Keratinocyte (primary cell): ENCODE measurements at regions not wholly inside any gene's neighbourhood (a gene's known extent, or its start where the extent isn't known, plus 50 kb on each side); places are given as distances from the start of the nearest gene placed in this dataset.

ENCODE experiments used
- DNase-seq: peaks from one replicate; pipeline ENCODE4 v3.0.0-alpha.2; 2011; ENCODE audit warnings: low read depth, missing footprints, low spot score
- FAIRE-seq: peaks from 2 replicates; lab custom pipeline; 2011; peaks lifted over from hg19 to GRCh38; lab: Jason Lieb, UNC
- H2AFZ ChIP-seq: 2 replicates; pipeline ENCODE4 v1.6.0; 2012; ENCODE audit warnings: low read length, control low read depth, inconsistent platforms; ENCODE audit not compliant: control insufficient read depth
- H3K27ac ChIP-seq: 2 replicates; pipeline ENCODE4 v1.5.1; 2011; ENCODE audit warnings: low read length; ENCODE audit not compliant: control insufficient read depth, insufficient read depth
- H3K27me3 ChIP-seq: 3 replicates; pipeline ENCODE4 v1.6.0; 2011; ENCODE audit warnings: low read length; ENCODE audit not compliant: control insufficient read depth, insufficient read depth; ENCODE audit errors: extremely low read depth
- H3K36me3 ChIP-seq, 2 experiments: 2 replicates in 1 of 2; 3 replicates in 1 of 2; pipeline ENCODE4 v1.5.1; 2011; ENCODE audit warnings: low read length in 2 of 2, mild to moderate bottlenecking in 1 of 2; ENCODE audit not compliant: control insufficient read depth in 2 of 2, insufficient read depth in 2 of 2; ENCODE audit errors: extremely low read depth in 1 of 2
- H3K4me1 ChIP-seq: 3 replicates; pipeline ENCODE4 v1.5.1; 2011; ENCODE audit warnings: low read length; ENCODE audit not compliant: control insufficient read depth, insufficient read depth; ENCODE audit errors: extremely low read depth
- H3K4me2 ChIP-seq: 3 replicates; pipeline ENCODE4 v1.6.0; 2011; ENCODE audit warnings: low read depth, low read length; ENCODE audit not compliant: control insufficient read depth, insufficient read depth; ENCODE audit errors: extremely low read depth
- H3K4me3 ChIP-seq, 3 experiments: fragments of 200-600 bp in 1 of 3; sonication (generic) in 1 of 3; 2 replicates in 2 of 3; 3 replicates in 1 of 3; pipeline ENCODE4 v1.5.1; 2011 to 2016; ENCODE audit warnings: low read length in 3 of 3, mild to moderate bottlenecking in 3 of 3, control low read depth in 2 of 3, inconsistent platforms in 1 of 3, low read depth in 1 of 3, mixed read lengths in 1 of 3, mixed run types in 1 of 3, moderate library complexity in 1 of 3; ENCODE audit not compliant: control insufficient read depth in 2 of 3, insufficient read depth in 2 of 3; ENCODE audit errors: extremely low read depth in 1 of 3
- H3K79me2 ChIP-seq: 2 replicates; pipeline ENCODE4 v1.6.0; 2012; ENCODE audit warnings: low read length; ENCODE audit not compliant: control insufficient read depth, insufficient read depth
- H3K9ac ChIP-seq: 3 replicates; pipeline ENCODE4 v1.6.0; 2011; ENCODE audit warnings: low read length; ENCODE audit not compliant: control insufficient read depth, insufficient read depth; ENCODE audit errors: extremely low read depth
- H3K9me1 ChIP-seq: 3 replicates; pipeline ENCODE4 v1.6.0; 2011; ENCODE audit warnings: low read length; ENCODE audit not compliant: control insufficient read depth, insufficient read depth; ENCODE audit errors: extremely low read depth
- H3K9me3 ChIP-seq: 2 replicates; pipeline ENCODE4 v1.5.1; 2012; ENCODE audit warnings: low read depth, low read length; ENCODE audit not compliant: control insufficient read depth
- H4K20me1 ChIP-seq: 3 replicates; pipeline ENCODE4 v1.6.0; 2011; ENCODE audit warnings: low read length; ENCODE audit not compliant: control insufficient read depth, insufficient read depth; ENCODE audit errors: extremely low read depth
- EZH2 ChIP-seq: IDR thresholded peaks from one replicate; pipeline ENCODE4 v1.6.1; 2012; ENCODE audit warnings: inconsistent platforms, mild to moderate bottlenecking, low read length, moderate library complexity
- dilution Hi-C: fragments of 300-500 bp; cut with MboI; formaldehyde crosslinking; loops from one replicate; pipeline ENCODE4 v1.7.0; 2020; ENCODE audit warnings: low sequenced_read_pairs; ENCODE audit not compliant: extremely low pct_ligation_motif_present
- TF ChIP-seq, protein P1 (sequence below), 3 experiments: IDR thresholded peaks in 1 of 3; conservative IDR thresholded peaks in 1 of 3; optimal IDR thresholded peaks in 1 of 3; 2 replicates in 2 of 3; 3 replicates in 1 of 3; pipeline versions ENCODE3 to v1.5.1; 2011; ENCODE audit warnings: low read length in 3 of 3, mild to moderate bottlenecking in 3 of 3, moderate library complexity in 2 of 3, control low read depth in 1 of 3, inconsistent platforms in 1 of 3; ENCODE audit not compliant: insufficient read depth in 2 of 3; ENCODE audit errors: extremely low read depth in 1 of 3

DNA sequence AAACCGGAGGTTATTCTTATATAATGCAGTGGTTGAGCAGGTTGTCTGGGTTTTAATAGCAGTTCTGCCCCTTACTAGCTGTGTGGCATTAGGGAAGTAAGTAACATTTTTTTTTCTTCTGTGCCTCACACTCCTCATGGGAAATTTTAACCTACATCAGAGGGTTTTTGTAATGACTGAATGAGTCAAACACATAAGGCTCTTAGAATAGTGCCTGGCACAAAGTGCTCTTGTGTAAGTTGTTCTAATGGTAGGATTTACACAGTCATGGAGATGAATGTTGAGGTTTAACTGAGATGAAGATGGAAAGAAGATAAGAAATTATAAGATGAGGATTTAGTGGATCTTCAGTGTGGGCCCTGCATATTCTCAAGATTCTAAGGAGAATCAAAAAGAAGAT is 68.4 kb upstream of the PHIP start:
- Histone ChIP-seq H3K4me1 (no peaks in the 10 kb centered on the region), H3K27me3 (no peaks in the 10 kb centered on the region), H4K20me1 (no peaks in the 10 kb centered on the region), H3K9me1 (no peaks in the 10 kb centered on the region), H3K27ac (no peak overlapping the region), H3K36me3 (no peaks in the 10 kb centered on the region), H3K79me2 (no peaks in the 10 kb centered on the region), H3K9me3 (no peaks in the 10 kb centered on the region), H3K4me2 (no peak overlapping the region), H2AFZ (no peak overlapping the region), H3K4me3 (no peak overlapping the region), H3K9ac (no peak overlapping the region)
- DNase-seq (no peak), FAIRE-seq (no peak)
- TF ChIP-seq, protein P1, sequence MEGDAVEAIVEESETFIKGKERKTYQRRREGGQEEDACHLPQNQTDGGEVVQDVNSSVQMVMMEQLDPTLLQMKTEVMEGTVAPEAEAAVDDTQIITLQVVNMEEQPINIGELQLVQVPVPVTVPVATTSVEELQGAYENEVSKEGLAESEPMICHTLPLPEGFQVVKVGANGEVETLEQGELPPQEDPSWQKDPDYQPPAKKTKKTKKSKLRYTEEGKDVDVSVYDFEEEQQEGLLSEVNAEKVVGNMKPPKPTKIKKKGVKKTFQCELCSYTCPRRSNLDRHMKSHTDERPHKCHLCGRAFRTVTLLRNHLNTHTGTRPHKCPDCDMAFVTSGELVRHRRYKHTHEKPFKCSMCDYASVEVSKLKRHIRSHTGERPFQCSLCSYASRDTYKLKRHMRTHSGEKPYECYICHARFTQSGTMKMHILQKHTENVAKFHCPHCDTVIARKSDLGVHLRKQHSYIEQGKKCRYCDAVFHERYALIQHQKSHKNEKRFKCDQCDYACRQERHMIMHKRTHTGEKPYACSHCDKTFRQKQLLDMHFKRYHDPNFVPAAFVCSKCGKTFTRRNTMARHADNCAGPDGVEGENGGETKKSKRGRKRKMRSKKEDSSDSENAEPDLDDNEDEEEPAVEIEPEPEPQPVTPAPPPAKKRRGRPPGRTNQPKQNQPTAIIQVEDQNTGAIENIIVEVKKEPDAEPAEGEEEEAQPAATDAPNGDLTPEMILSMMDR (optimal IDR thresholded peaks at IDR 0.05 in 1 of 3, IDR thresholded peaks at IDR 0.05 in 1 of 3, conservative IDR thresholded peaks at IDR 0.05 in 1 of 3; ENCODE audit: extremely low read depth in 1 of 3, insufficient read depth in 2 of 3, low read length in 3 of 3), result no peak
- no peak for TF ChIP-seq EZH2
- dilution Hi-C loops, result no loop called here

DNA sequence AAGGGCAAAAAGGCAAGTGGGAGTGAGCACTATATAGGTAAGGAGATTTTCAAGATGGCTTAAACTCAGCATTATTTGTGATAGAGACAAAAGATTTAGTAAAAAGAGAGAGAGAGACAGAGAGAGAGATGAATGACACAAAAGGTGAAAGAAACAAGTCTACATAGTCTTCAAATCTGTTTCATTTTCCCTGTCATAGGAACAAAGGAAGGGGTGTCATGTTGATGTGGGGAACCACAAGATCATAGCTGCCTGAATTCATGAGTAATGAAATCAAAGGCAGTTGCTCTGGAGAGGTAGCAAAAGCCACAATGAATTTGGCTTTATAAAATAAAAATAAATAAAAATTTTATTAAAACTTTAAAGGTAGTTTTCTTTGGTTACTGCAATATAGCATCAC is 67.2 kb upstream of the PHIP start:
- TF ChIP-seq, protein P1 (optimal IDR thresholded peaks at IDR 0.05 in 1 of 3, IDR thresholded peaks at IDR 0.05 in 1 of 3, conservative IDR thresholded peaks at IDR 0.05 in 1 of 3; ENCODE audit: extremely low read depth in 1 of 3, insufficient read depth in 2 of 3, low read length in 3 of 3), result no peak
- TF ChIP-seq EZH2, result no peak
- Histone ChIP-seq H3K9ac (no peak overlapping the region), H4K20me1 (no peaks in the 10 kb centered on the region), H3K4me2 (no peak overlapping the region), H3K27ac (no peak overlapping the region), H3K36me3 (no peaks in the 10 kb centered on the region), H3K4me3 (no peak overlapping the region), H3K9me1 (no peaks in the 10 kb centered on the region), H3K79me2 (no peaks in the 10 kb centered on the region), H2AFZ (no peak overlapping the region), H3K27me3 (no peaks in the 10 kb centered on the region), H3K4me1 (no peaks in the 10 kb centered on the region), H3K9me3 (no peaks in the 10 kb centered on the region)
- DNase-seq (no peak), FAIRE-seq (no peak)
- dilution Hi-C loops, result no loop called here
